ENCODE measurements at regions not wholly inside any gene's neighbourhood (a gene's known extent, or its start where the extent isn't known, plus 50 kb on each side); places are given as distances from the start of the nearest gene placed in this dataset.
"Not testable (repeated sequence)": the region's sequence is repeated elsewhere in the genome, so short reads cannot be mapped to it uniquely, and the experiment has no call there.

DNA sequence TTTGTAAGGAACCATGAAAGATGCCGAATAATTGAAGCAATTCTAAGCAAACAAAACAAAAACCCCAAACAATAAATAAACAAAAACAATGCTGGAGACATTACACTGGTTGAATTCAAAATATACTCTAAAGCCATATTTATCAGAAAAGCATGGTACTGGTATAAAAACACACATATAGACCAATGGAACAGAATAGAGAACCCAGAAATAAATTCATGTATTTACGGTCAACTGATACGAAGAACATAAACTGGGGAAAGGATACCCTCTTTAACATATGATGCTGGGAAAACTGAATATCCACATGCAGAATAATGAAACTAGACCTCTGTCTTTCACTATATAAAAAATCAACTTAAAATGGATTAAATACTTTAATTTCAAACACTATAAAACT is 214.3 kb upstream of the PDZRN3 start:
- DNase-seq: no peak

GRCh38 chr3:73835945-73836344 is 211.2 kb upstream of the PDZRN3 start:
- no peak for DNase-seq

DNA sequence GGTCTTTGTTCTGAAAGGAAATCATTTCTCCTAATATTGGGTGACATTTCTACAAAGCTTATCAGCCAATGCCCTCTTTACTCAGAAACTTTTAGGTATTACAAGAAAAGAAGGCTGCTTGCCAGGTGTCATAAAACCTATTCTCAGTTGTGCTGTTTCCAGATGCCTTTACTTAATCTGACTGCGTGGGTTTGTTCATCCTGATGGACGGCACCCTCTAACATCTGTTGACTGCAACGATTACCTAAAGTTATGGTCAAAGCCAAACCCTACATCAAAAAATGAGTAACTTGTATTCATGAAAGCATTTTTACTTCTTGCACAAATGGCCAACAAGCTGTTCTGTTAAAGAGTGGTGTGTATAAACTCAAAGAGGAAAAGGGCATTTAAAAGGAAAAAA is 207.7 kb upstream of the PDZRN3 start:
- DNase-seq: no peak

DNA sequence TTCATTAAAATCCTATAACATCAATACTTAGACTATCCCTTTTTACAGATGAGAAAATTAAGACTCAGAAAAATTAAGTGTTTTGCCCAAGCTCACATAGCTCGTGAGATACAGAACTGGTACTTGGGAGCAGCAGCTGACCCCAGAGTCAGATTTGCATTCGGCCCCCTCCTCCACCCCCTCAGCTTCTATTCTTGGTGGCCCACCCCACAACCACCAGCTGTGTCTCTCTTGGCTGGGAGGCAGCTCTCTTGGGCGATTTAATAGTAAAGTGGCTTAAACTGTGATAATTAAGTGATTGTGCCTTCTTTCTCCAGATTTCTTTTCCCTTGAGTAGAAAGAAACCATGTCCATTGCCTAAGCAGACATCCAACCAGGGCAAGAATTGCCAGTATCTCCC is 203.6 kb upstream of the PDZRN3 start:
- DNase-seq: no peak

- no peak for DNase-seq
Measured at GRCh38 chr3:73827725-73828211, 203.0 kb upstream of the PDZRN3 start.

DNA sequence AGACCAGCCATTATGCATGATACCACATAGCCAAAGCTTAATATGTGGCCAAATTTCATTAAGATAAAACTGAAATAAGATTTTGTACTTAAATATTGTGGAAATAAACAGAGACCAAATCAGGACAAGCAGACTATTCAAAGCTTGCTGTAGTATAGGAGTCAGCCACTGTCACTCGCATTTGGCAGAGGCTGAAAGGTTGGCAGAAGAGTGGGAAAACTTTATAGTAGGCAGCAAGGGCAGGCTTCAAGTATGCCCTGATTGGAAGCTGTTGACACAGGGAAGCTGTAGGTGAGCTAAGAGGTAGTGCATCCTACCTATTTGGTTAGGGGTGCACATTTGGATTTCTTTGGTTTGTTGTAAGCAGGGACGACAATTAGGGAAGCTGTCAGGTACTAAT is 202.5 kb upstream of the PDZRN3 start:
- no peak for DNase-seq

- DNase-seq: not testable (repeated sequence)
Measured at GRCh38 chr3:73820896-73821295, 196.2 kb upstream of the PDZRN3 start.

DNA sequence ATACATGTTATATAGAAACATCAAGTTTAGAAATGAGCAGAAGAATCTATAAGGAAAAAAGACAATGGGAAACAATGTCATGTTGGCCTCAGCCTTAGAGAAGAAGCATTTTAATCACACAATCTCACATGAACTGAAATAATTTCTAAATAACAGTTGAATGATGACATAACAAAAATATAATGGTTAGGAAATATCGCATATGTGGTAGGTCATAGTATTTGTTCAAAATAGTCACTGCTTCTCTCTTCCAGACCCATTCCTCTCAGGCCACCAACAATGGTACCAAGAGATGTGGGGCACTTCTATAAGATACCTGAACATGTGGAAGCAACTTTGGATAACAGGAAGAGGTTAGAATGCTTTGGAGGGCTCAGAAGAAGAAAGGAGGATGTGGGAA is 195.7 kb upstream of the PDZRN3 start:
- no peak for DNase-seq

GRCh38 chr3:73815966-73816365 is 191.2 kb upstream of the PDZRN3 start:
- DNase-seq: no peak

- DNase-seq: no peak
Measured at GRCh38 chr3:73813692-73814292, 189.1 kb upstream of the PDZRN3 start.

DNA sequence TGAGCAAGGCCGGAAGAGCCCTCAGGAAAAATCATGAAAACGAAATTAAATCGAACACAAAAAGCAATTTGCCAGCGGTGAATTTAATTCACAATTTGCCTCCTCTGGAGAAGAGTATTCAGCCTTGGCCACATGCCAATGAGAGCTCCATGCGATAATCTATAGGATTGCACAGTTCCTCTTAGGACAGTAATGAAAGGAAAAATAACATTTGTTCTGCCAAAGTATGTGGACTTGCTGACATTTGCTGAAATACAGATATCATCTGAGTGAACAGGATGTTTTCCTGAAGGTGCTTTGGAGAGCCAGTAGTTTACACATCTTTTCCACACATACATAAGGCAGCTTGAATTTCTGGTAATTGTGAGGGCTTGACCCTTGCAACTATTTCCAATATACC is 188.6 kb upstream of the PDZRN3 start:
- DNase-seq: no peak

DNA sequence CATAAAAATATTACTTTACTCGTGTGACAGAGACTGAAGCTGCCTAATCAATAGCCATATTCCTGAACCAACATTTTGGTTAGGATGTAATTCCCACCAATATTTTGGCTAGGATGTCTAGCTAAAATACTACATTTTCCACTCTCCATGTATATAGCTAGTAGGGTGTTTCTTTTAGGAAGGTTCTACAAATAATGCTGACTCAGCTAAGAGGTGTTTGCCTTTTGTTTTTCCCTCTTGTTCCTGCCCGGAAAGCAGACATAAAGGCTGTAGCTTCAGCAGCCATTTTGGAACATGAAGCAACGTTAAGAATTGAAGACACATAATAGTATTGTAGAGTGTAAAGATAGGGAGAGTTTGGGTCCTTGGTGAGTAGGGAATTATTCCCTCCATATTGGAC is 187.3 kb upstream of the PDZRN3 start:
- DNase-seq: no peak

- no peak for DNase-seq
Measured at GRCh38 chr3:73808862-73809509, 184.2 kb upstream of the PDZRN3 start.

- peak in 1 of 2 donors; percentile 13 for DNase-seq
Measured at GRCh38 chr3:73805435-73805834, 180.7 kb upstream of the PDZRN3 start.

DNA sequence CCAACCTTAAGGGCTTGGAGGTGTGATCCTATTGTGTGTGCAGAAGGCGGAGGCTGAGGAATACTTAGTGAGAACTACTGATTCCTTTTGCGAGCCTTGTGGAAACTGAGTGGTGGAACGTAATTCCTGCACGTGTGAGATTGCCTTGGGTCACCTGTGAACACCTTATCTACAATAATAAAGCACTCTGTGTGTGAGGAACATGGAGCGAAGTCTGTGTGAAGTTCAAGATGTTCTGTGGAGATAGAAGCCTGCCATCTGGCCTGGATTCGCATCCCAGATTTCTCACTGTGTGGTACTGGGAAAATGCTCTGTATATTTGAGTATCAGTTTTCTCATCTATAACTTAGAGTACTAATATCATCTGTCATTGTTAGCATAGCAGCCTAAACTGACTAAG is 179.5 kb upstream of the PDZRN3 start:
- no peak for DNase-seq

DNA sequence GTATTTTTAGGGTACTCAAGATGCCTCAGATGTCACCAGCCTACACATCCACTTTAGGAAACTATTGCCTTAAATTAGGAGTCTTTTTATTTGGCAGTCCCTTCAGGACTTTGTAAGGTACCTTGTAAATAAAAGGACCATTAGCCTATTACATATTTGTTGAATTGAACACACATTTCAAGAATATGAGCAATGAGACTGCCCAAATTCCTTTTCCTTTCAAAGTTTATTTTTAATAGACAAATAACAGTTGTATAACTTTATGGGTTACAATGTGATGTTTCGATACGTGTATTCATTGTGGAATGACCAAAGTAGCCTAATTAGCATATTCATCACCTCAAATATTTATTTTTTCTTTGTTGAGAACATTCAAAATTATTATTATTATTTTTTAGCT is 176.7 kb upstream of the PDZRN3 start:
- no peak for DNase-seq

DNA sequence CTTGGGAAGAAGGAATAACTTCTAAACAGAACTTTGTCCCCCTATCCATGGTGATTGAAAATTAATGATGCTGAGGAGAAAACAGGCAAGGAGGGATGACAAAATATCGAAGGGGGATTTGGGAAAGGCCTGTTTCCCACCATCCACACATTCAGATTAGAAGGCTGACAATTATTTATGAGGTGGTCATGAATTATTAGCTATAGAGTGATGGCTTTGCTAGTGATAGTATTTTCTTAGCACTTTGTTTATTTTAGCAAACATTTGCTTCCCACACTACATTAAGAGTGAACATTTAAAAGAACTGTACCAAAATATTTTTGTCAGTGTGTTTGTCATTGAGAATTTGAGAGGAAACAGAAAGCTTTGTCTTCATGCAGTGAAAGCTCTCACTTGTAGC is 172.6 kb upstream of the PDZRN3 start:
- no peak for DNase-seq

GRCh38 chr3:73796382-73796781 is 171.6 kb upstream of the PDZRN3 start:
- DNase-seq: no peak

GRCh38 chr3:73791356-73791755 is 166.6 kb upstream of the PDZRN3 start:
- DNase-seq: no peak

DNA sequence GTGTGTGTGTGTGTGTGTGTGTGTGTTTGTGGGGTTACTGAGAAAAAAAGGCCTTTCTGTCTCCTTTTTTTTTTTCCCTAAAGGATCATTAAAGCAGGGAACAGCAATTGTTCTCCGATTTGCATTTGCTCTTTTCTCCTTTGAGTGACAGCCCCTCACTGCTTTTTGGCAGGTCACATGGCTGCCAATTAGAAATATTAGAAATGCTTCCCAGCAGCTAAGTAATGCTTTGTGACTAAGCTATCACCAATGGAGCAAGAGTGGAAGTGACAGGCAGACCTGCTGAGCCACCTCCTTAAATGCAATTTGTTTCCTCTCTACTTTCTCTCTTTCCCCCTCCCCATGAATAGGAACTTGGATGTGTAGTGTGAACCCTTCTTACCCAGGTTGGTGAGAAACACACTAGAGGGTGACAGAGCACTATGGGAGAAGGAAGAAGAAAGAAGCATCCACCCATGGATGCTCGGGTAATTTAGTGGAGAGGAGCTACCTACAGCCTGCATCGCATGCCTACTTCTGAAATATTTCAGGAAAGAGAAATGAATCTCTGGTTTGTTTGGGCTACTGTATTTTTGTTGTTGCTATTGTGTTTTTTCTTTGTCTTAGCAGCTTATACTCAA is 165.2 kb upstream of the PDZRN3 start:
- DNase-seq: no peak

DNA sequence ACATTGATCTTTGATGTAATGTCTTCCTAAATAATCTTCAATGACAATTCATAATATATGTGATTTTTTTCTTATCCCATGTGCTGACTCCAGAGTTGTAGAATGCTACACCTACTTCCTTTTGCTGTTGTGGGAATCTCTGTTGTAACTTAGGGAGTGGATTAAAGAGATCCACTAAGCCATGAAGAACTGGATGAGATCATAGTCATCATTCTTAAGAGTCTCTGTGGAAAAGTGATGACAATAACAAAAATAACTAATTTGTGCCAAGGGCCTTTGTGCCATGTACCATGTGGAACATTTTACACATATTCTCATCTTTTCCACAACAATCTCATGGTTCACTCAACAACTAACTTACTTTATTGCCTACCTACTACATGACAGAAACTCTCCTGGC is 162.9 kb upstream of the PDZRN3 start:
- no peak for DNase-seq

- no peak for DNase-seq
Measured at GRCh38 chr3:73786998-73787397, 162.3 kb upstream of the PDZRN3 start.

GRCh38 chr3:73786321-73786807 is 161.6 kb upstream of the PDZRN3 start:
- peak in 1 of 2 donors; percentile 15 for DNase-seq

DNA sequence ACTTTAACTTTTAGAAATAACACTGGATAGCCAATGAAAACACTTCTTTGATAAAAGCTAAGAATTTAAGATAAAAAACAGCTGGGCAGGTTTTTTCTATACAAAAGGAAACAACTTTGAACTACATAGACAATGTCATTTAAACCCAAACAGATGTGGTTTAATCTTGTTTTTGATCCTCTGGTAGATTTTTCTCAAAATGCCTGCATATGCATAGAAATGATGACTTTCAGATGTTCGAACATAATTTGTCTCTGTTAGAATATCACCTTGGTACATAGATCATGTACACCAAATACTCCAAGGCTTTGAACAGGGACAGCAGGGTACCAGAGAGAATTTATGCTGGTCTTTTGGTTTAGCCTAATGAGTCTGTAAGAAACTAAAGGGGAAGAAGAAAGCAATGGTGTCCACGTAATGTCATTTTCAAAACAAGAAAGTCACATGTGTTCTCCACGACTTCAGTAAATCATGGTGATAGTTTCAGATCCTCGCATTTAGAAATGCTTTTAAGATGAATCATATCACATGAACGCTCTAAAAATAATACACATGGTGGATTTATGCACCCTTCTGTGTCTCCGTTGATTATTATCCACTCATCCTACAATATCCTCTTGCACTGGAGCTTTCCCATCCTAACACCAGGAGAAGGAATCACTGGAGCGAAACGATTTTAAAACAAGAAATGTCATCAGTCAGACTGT is 160.1 kb upstream of the PDZRN3 start:
- no peak for DNase-seq

Measured in hippocampal formation (tissue), 2 donors.